NB4 (cell line): ENCODE measurements at regions not wholly inside any gene's neighbourhood (a gene's known extent, or its start where the extent isn't known, plus 50 kb on each side); places are given as distances from the start of the nearest gene placed in this dataset.

ENCODE experiments used
- DNase-seq: peaks from one replicate; pipeline ENCODE4 v3.0.0; 2010; ENCODE audit warnings: low read depth
- H3K4me3 ChIP-seq: one replicate; pipeline ENCODE4 v1.5.1; 2011; ENCODE audit warnings: mild to moderate bottlenecking, low read depth, low read length, moderate library complexity
- MYC ChIP-seq: IDR thresholded peaks from 2 replicates; pipeline ENCODE4 v1.6.1; 2011; ENCODE audit warnings: low read depth, low read length
- POLR2A ChIP-seq: IDR thresholded peaks from 2 replicates; pipeline ENCODE4 v1.6.1; 2011; ENCODE audit warnings: mild to moderate bottlenecking; ENCODE audit not compliant: insufficient read length; ENCODE audit errors: extremely low read depth
- TF ChIP-seq, protein P1 (sequence below): IDR thresholded peaks from 2 replicates; pipeline ENCODE4 v1.6.1; 2011; ENCODE audit warnings: low read depth, low read length
- TF ChIP-seq, protein P2 (sequence below): IDR thresholded peaks from one replicate; pipeline ENCODE4 v1.5.1; 2012; ENCODE audit warnings: low read depth, low read length

- TF ChIP-seq POLR2A (no peak), MYC (no peak)
- TF ChIP-seq, protein P1, sequence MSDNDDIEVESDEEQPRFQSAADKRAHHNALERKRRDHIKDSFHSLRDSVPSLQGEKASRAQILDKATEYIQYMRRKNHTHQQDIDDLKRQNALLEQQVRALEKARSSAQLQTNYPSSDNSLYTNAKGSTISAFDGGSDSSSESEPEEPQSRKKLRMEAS = no peak
- TF ChIP-seq, protein P2, sequence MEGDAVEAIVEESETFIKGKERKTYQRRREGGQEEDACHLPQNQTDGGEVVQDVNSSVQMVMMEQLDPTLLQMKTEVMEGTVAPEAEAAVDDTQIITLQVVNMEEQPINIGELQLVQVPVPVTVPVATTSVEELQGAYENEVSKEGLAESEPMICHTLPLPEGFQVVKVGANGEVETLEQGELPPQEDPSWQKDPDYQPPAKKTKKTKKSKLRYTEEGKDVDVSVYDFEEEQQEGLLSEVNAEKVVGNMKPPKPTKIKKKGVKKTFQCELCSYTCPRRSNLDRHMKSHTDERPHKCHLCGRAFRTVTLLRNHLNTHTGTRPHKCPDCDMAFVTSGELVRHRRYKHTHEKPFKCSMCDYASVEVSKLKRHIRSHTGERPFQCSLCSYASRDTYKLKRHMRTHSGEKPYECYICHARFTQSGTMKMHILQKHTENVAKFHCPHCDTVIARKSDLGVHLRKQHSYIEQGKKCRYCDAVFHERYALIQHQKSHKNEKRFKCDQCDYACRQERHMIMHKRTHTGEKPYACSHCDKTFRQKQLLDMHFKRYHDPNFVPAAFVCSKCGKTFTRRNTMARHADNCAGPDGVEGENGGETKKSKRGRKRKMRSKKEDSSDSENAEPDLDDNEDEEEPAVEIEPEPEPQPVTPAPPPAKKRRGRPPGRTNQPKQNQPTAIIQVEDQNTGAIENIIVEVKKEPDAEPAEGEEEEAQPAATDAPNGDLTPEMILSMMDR = no peak
These were observed 363.5 kb downstream of the PCDH20 start for GRCh38 chr13:61052175-61052574.

DNA sequence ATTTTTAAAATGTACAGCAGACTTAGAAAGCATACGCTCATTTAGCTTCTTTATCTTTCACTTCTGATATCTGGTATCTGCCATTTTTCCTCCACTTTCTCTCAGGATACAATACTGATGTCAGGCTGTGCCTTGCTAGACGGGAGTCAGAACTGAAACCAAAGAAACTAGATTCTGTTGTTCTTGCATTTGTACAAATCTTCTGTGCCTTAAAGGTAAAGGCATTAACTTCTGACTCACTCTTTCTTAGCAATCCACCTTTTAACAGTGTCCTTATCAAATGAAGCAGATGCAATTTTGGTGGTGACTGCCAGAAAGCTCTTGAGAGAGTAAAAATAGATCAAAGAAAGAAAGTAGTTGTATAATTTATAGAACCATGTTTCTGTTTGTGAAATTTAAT, 370.4 kb downstream of the PCDH20 start:
- DNase-seq = no peak
- TF ChIP-seq POLR2A (no peak), MYC (no peak)
- TF ChIP-seq, protein P1 = no peak
- TF ChIP-seq, protein P2 = no peak
- H3K4me3 ChIP-seq = no peak overlapping the region

More at GRCh38 chr13:61052175-61052574, 363.5 kb downstream of the PCDH20 start:
- DNase-seq = peak; percentile 4
- H3K4me3 ChIP-seq = no peak overlapping the region

- no peak for DNase-seq
- TF ChIP-seq, protein P1 = no peak
- TF ChIP-seq POLR2A (no peak), MYC (no peak)
- TF ChIP-seq, protein P2 = no peak
- H3K4me3 ChIP-seq = no peak overlapping the region
These were observed 375.5 kb downstream of the PCDH20 start for GRCh38 chr13:61040181-61040580.

GRCh38 chr13:61039302-61039701, 376.3 kb downstream of the PCDH20 start:
- DNase-seq = no peak
- TF ChIP-seq POLR2A (no peak), MYC (no peak)
- TF ChIP-seq, protein P1 = no peak
- TF ChIP-seq, protein P2 = no peak
- no peak overlapping the region for H3K4me3 ChIP-seq

- DNase-seq = no peak
- TF ChIP-seq POLR2A (no peak), MYC (no peak)
- TF ChIP-seq, protein P2 = no peak
- TF ChIP-seq, protein P1 = no peak
- H3K4me3 ChIP-seq = no peak overlapping the region
These were observed 378.9 kb downstream of the PCDH20 start for GRCh38 chr13:61036715-61037114.

DNA sequence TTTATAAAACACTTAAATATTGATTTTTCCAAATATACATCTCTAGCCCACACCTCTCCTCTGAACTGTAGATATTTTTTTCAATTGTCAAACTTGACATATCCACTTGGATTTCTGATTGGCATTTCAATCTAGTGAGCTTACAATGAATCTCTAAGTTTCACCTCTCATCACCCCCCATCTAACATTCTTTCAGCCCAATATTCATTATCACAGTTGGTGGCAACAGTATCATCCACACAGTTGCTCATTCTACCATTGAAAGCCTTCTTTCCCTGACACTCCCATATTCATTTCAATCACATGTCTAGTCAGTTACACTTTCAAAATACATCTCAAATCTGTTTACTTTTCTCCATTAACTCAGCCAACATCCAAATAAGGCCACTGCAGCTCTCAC, 385.2 kb downstream of the PCDH20 start:
- H3K4me3 ChIP-seq = no peak overlapping the region
- TF ChIP-seq MYC = no peak
- TF ChIP-seq, protein P2 = no peak
- TF ChIP-seq, protein P1 = no peak
- TF ChIP-seq POLR2A = no peak
- no peak for DNase-seq
